K562 (cell line): ENCODE measurements at regions not wholly inside any gene's neighbourhood (a gene's known extent, or its start where the extent isn't known, plus 50 kb on each side); places are given as distances from the start of the nearest gene placed in this dataset.

Experiments
- CTBP1 ChIP-seq: fragments of 450-650 bp; IDR thresholded peaks from 2 replicates; pipeline ENCODE4 v1.6.1; 2016; ENCODE audit warnings: borderline replicate concordance
- DPF2 ChIP-seq: fragments of 450-650 bp; IDR thresholded peaks from 2 replicates; pipeline ENCODE4 v1.6.1; 2016
- FOXJ2 ChIP-seq: fragments of 200-800 bp; sonication (Bioruptor generic); IDR thresholded peaks from 2 replicates; pipeline ENCODE4 v1.6.1; 2016; ENCODE audit warnings: missing genetic modification characterization, missing compliant biosample characterization
- JUND ChIP-seq, 2 experiments: IDR thresholded peaks; 2 replicates in 1 of 2; 3 replicates in 1 of 2; pipeline ENCODE4 v1.6.1; 2011; ENCODE audit warnings: borderline replicate concordance in 2 of 2, low read depth in 2 of 2, low read length in 2 of 2, improper control_type of control experiment in 1 of 2, missing biosample characterization in 1 of 2, missing genetic modification characterization in 1 of 2, missing genetic modification reagents in 1 of 2
- MCM2 ChIP-seq: fragments of 450-650 bp; IDR thresholded peaks from 2 replicates; pipeline ENCODE4 v1.6.1; 2017; ENCODE audit warnings: low read depth, mild to moderate bottlenecking
- MEIS2 ChIP-seq: fragments of 450-650 bp; IDR thresholded peaks from 2 replicates; pipeline ENCODE4 v1.6.1; 2014; ENCODE audit warnings: mild to moderate bottlenecking; ENCODE audit not compliant: partially characterized antibody
- NR4A1 ChIP-seq, 2 experiments: fragments of 250-450 bp in 1 of 2; fragments of 450-650 bp in 1 of 2; sonication (Bioruptor Pico) in 1 of 2; IDR thresholded peaks; 2 replicates each; pipeline versions ENCODE4 v1.4.0 to v1.6.1; 2016 to 2020; ENCODE audit warnings: mild to moderate bottlenecking in 2 of 2, missing compliant biosample characterization in 1 of 2, missing genetic modification characterization in 1 of 2, moderate library complexity in 1 of 2
- RAD21 ChIP-seq, 2 experiments: fragments of 250-450 bp in 1 of 2; fragments of 450-650 bp in 1 of 2; sonication (Bioruptor Pico) in 1 of 2; formaldehyde crosslinking in 1 of 2; IDR thresholded peaks in 1 of 2; conservative IDR thresholded peaks in 1 of 2; 2 replicates each; pipeline versions ENCODE4 v1.4.0 to v1.8.0; 2020 to 2022; ENCODE audit warnings: mild to moderate bottlenecking in 2 of 2, moderate library complexity in 1 of 2
- RCOR1 ChIP-seq, 2 experiments: IDR thresholded peaks; 2 replicates each; pipeline ENCODE4 v1.6.1; 2012; ENCODE audit warnings: low read depth in 2 of 2, low read length in 2 of 2, borderline replicate concordance in 1 of 2, improper control_type of control experiment in 1 of 2
- SMARCA4 ChIP-seq: fragments of 450-650 bp; IDR thresholded peaks from 2 replicates; pipeline ENCODE4 v1.6.1; 2016
- ZC3H8 ChIP-seq: fragments of 450-650 bp; IDR thresholded peaks from 2 replicates; pipeline ENCODE4 v1.6.1; 2017
- TF ChIP-seq, protein P1 (sequence below), 3 experiments: IDR thresholded peaks in 2 of 3; conservative IDR thresholded peaks in 1 of 3; 2 replicates each; pipeline ENCODE4 v1.5.1; 2011 to 2012; ENCODE audit warnings: low read length in 3 of 3, mild to moderate bottlenecking in 3 of 3, control low read depth in 2 of 3, improper control_type of control experiment in 1 of 3, inconsistent platforms in 1 of 3, low read depth in 1 of 3, mixed read lengths in 1 of 3, moderate library complexity in 1 of 3; ENCODE audit not compliant: insufficient read depth in 2 of 3
- TF ChIP-seq, protein P2 (sequence below): fragments of 250-450 bp; sonication (Bioruptor Pico); IDR thresholded peaks from 2 replicates; pipeline ENCODE4 v1.8.0; 2022; ENCODE audit warnings: inconsistent platforms, mild to moderate bottlenecking, moderate library complexity, borderline replicate concordance
- TF ChIP-seq, protein P3 (sequence below): fragments of 250-450 bp; sonication (Bioruptor Pico); IDR thresholded peaks from 2 replicates; pipeline ENCODE4 v1.8.0; 2022; ENCODE audit warnings: inconsistent platforms
- TF ChIP-seq, protein P4 (sequence below): fragments of 450-650 bp; IDR thresholded peaks from 2 replicates; pipeline ENCODE4 v1.6.1; 2016

DNA sequence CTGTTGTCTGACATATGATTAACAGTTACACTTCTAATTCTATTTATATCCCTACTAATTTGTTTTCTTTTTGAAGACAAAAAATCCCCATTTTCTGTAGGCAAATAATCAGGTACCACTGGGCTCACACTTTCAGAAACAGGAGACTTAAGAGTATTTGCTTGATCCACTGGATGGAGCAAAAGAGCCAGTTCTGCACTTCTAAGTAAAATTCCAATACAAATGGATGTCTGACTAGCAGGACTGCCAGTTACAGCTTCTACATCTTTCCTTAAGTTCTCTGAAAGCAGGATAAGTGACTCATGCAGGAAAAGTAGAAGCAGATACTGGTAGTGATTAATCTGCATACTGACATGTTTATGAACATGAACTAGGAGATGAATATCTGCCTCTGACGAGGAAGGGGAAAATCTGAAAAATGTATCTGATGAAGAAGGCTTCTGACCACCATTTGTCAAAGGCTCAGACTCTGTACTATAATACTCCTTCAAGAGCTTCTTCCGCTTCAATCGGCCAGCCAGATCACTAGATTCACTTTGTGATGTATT lies 73.8 kb upstream of the ANKS1B start (continued):
- TF ChIP-seq CTBP1, result peak; percentile 28; the same call in 1 of the 2 replicates
- TF ChIP-seq MCM2, result no peak
- TF ChIP-seq NR4A1 (CRISPR knock-in tag; IDR thresholded peaks at IDR 0.05), result no peak
- TF ChIP-seq NR4A1 (tag; IDR thresholded peaks at IDR 0.05), result no peak
- TF ChIP-seq, protein P1, sequence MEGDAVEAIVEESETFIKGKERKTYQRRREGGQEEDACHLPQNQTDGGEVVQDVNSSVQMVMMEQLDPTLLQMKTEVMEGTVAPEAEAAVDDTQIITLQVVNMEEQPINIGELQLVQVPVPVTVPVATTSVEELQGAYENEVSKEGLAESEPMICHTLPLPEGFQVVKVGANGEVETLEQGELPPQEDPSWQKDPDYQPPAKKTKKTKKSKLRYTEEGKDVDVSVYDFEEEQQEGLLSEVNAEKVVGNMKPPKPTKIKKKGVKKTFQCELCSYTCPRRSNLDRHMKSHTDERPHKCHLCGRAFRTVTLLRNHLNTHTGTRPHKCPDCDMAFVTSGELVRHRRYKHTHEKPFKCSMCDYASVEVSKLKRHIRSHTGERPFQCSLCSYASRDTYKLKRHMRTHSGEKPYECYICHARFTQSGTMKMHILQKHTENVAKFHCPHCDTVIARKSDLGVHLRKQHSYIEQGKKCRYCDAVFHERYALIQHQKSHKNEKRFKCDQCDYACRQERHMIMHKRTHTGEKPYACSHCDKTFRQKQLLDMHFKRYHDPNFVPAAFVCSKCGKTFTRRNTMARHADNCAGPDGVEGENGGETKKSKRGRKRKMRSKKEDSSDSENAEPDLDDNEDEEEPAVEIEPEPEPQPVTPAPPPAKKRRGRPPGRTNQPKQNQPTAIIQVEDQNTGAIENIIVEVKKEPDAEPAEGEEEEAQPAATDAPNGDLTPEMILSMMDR (IDR thresholded peaks at IDR 0.05 in 2 of 3, conservative IDR thresholded peaks at IDR 0.05 in 1 of 3; ENCODE audit: insufficient read depth in 2 of 3, low read depth in 1 of 3, low read length in 3 of 3), result peak in 1 of 3 experiments; percentile 13; a peak in 1 of 6 replicates
- no peak for TF ChIP-seq FOXJ2
- peak; percentile 21 to 35; a peak in 3 of 4 replicates for TF ChIP-seq RAD21 (CRISPR knock-in tag; conservative IDR thresholded peaks at IDR 0.05 in 1 of 2, IDR thresholded peaks at IDR 0.05 in 1 of 2)
- TF ChIP-seq ZC3H8, result no peak
- TF ChIP-seq MEIS2, result peak; percentile 94
- TF ChIP-seq JUND (IDR thresholded peaks at IDR 0.05; ENCODE audit: borderline replicate concordance, low read depth, low read length), result peak; percentile 85
- peak; percentile 83; the same call in 1 of the 3 replicates for TF ChIP-seq JUND (tag; IDR thresholded peaks at IDR 0.05; ENCODE audit: borderline replicate concordance, low read depth, low read length)
- TF ChIP-seq DPF2, result 0 out of 2 replicates have a peak, but pooled peaks have one; percentile 34
- peak in 1 of 2 experiments; percentile 52; a peak in 1 of 4 replicates for TF ChIP-seq RCOR1 (IDR thresholded peaks at IDR 0.05; ENCODE audit: borderline replicate concordance in 1 of 2, low read depth in 2 of 2, low read length in 2 of 2)
- TF ChIP-seq, protein P2, sequence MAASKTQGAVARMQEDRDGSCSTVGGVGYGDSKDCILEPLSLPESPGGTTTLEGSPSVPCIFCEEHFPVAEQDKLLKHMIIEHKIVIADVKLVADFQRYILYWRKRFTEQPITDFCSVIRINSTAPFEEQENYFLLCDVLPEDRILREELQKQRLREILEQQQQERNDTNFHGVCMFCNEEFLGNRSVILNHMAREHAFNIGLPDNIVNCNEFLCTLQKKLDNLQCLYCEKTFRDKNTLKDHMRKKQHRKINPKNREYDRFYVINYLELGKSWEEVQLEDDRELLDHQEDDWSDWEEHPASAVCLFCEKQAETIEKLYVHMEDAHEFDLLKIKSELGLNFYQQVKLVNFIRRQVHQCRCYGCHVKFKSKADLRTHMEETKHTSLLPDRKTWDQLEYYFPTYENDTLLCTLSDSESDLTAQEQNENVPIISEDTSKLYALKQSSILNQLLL (CRISPR knock-in tag), result no peak
- TF ChIP-seq, protein P3, sequence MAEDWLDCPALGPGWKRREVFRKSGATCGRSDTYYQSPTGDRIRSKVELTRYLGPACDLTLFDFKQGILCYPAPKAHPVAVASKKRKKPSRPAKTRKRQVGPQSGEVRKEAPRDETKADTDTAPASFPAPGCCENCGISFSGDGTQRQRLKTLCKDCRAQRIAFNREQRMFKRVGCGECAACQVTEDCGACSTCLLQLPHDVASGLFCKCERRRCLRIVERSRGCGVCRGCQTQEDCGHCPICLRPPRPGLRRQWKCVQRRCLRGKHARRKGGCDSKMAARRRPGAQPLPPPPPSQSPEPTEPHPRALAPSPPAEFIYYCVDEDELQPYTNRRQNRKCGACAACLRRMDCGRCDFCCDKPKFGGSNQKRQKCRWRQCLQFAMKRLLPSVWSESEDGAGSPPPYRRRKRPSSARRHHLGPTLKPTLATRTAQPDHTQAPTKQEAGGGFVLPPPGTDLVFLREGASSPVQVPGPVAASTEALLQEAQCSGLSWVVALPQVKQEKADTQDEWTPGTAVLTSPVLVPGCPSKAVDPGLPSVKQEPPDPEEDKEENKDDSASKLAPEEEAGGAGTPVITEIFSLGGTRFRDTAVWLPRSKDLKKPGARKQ (CRISPR knock-in tag), result no peak
- TF ChIP-seq, protein P4, sequence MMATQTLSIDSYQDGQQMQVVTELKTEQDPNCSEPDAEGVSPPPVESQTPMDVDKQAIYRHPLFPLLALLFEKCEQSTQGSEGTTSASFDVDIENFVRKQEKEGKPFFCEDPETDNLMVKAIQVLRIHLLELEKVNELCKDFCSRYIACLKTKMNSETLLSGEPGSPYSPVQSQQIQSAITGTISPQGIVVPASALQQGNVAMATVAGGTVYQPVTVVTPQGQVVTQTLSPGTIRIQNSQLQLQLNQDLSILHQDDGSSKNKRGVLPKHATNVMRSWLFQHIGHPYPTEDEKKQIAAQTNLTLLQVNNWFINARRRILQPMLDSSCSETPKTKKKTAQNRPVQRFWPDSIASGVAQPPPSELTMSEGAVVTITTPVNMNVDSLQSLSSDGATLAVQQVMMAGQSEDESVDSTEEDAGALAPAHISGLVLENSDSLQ, result peak; percentile 66; the same call in 1 of the 2 replicates
- peak; percentile 56; the same call in 1 of the 2 replicates for TF ChIP-seq SMARCA4
